H9 (cell line): ENCODE measurements at regions not wholly inside any gene's neighbourhood (a gene's known extent, or its start where the extent isn't known, plus 50 kb on each side); places are given as distances from the start of the nearest gene placed in this dataset.

Experiments used
- DNase-seq: peaks from one replicate; pipeline ENCODE4 v3.0.0-alpha.2; 2017
- H2AFZ ChIP-seq: one replicate; pipeline ENCODE4 v1.6.1; 2013; ENCODE audit warnings: mild to moderate bottlenecking, low read length, control low read depth, moderate library complexity
- H2AK5ac ChIP-seq: 2 replicates; pipeline ENCODE4 v1.6.1; 2013; ENCODE audit warnings: low read length, control low read depth, mixed read lengths; ENCODE audit not compliant: insufficient read length
- H2BK120ac ChIP-seq: one replicate; pipeline ENCODE4 v1.6.1; 2013; ENCODE audit warnings: low read depth, mild to moderate bottlenecking, low read length, control low read depth, inconsistent platforms; ENCODE audit not compliant: poor library complexity, severe bottlenecking
- H2BK12ac ChIP-seq: 2 replicates; pipeline ENCODE4 v1.6.1; 2013; ENCODE audit warnings: low read length, control low read depth, mixed read lengths, low read depth; ENCODE audit not compliant: insufficient read length
- H2BK15ac ChIP-seq: 2 replicates; pipeline ENCODE4 v1.6.1; 2013; ENCODE audit warnings: low read depth, low read length, control low read depth
- H2BK20ac ChIP-seq: one replicate; pipeline ENCODE4 v1.6.1; 2013; ENCODE audit warnings: low read depth, mild to moderate bottlenecking, low read length, control low read depth, inconsistent platforms; ENCODE audit not compliant: poor library complexity, severe bottlenecking
- H2BK5ac ChIP-seq: 2 replicates; pipeline ENCODE4 v1.6.1; 2013; ENCODE audit warnings: low read length, control low read depth, mixed read lengths; ENCODE audit not compliant: insufficient read length
- H3K14ac ChIP-seq: 2 replicates; pipeline ENCODE4 v1.6.1; 2013; ENCODE audit warnings: low read length, control low read depth; ENCODE audit not compliant: insufficient read depth
- H3K18ac ChIP-seq: 2 replicates; pipeline ENCODE4 v1.6.1; 2013; ENCODE audit warnings: low read depth, mild to moderate bottlenecking, mixed read lengths, low read length, control low read depth; ENCODE audit not compliant: insufficient read length
- H3K23ac ChIP-seq: 2 replicates; pipeline ENCODE4 v1.6.1; 2013; ENCODE audit warnings: low read length, control low read depth, mixed read lengths, low read depth; ENCODE audit not compliant: insufficient read length
- H3K23me2 ChIP-seq: 2 replicates; pipeline ENCODE4 v1.6.1; 2013; ENCODE audit warnings: low read depth, mild to moderate bottlenecking, mixed read lengths, low read length, control low read depth; ENCODE audit not compliant: insufficient read length, poor library complexity, severe bottlenecking
- H3K27ac ChIP-seq: 2 replicates; pipeline ENCODE4 v1.5.1; 2013; ENCODE audit warnings: low read length, control low read depth, mixed read lengths, low read depth; ENCODE audit not compliant: insufficient read length
- H3K27me3 ChIP-seq: 2 replicates; pipeline ENCODE4 v1.6.1; 2013; ENCODE audit warnings: low read length, control low read depth, inconsistent platforms; ENCODE audit not compliant: insufficient read depth
- H3K4ac ChIP-seq: 2 replicates; pipeline ENCODE4 v1.6.1; 2013; ENCODE audit warnings: low read depth, mild to moderate bottlenecking, control low read depth, inconsistent platforms, low read length, moderate library complexity
- H3K4me1 ChIP-seq: 2 replicates; pipeline ENCODE4 v1.6.1; 2013; ENCODE audit warnings: low read length, control low read depth, inconsistent platforms; ENCODE audit not compliant: insufficient read depth
- H3K4me2 ChIP-seq: 2 replicates; pipeline ENCODE4 v1.6.1; 2013; ENCODE audit warnings: low read length, control low read depth, mixed read lengths; ENCODE audit not compliant: insufficient read length, insufficient read depth
- H3K56ac ChIP-seq: 2 replicates; pipeline ENCODE4 v1.6.1; 2013; ENCODE audit warnings: low read depth, mild to moderate bottlenecking, mixed read lengths, low read length, control low read depth; ENCODE audit not compliant: insufficient read length
- H3K79me1 ChIP-seq: 2 replicates; pipeline ENCODE4 v1.6.1; 2013; ENCODE audit warnings: low read depth, mild to moderate bottlenecking, moderate library complexity, low read length, control low read depth, inconsistent platforms; ENCODE audit not compliant: insufficient read depth, poor library complexity, severe bottlenecking
- H3K79me2 ChIP-seq: 2 replicates; pipeline ENCODE4 v1.6.1; 2013; ENCODE audit warnings: low read length, control low read depth, inconsistent platforms; ENCODE audit not compliant: insufficient read depth
- H3K9ac ChIP-seq: 2 replicates; pipeline ENCODE4 v1.6.1; 2013; ENCODE audit warnings: low read length, control low read depth, mixed read lengths; ENCODE audit not compliant: insufficient read length; ENCODE audit errors: extremely low read depth
- H3K9me3 ChIP-seq: one replicate; pipeline ENCODE4 v1.6.1; 2013; ENCODE audit warnings: low read depth, low read length, inconsistent platforms; ENCODE audit not compliant: control insufficient read depth
- H3T11ph ChIP-seq: one replicate; pipeline ENCODE4 v1.6.1; 2013; ENCODE audit warnings: mild to moderate bottlenecking, low read length, control low read depth, inconsistent platforms
- H4K20me1 ChIP-seq: one replicate; pipeline ENCODE4 v1.6.1; 2013; ENCODE audit not compliant: control insufficient read depth, insufficient read length, insufficient read depth
- H4K5ac ChIP-seq: 2 replicates; pipeline ENCODE4 v1.6.1; 2013; ENCODE audit warnings: low read depth, mild to moderate bottlenecking, mixed read lengths, low read length, control low read depth; ENCODE audit not compliant: insufficient read length
- H4K8ac ChIP-seq: replicated peaks from 2 replicates; pipeline ENCODE4 v1.6.1; 2013; ENCODE audit warnings: low read length, control low read depth, mixed read lengths, low read depth; ENCODE audit not compliant: insufficient read length
- H4K91ac ChIP-seq: 2 replicates; pipeline ENCODE4 v1.6.1; 2013; ENCODE audit warnings: low read depth, mild to moderate bottlenecking, moderate library complexity, mixed read lengths, low read length, control low read depth; ENCODE audit not compliant: insufficient read length
- H3K27ac Mint-ChIP-seq, 3 experiments: 2 replicates in 2 of 3; 3 replicates in 1 of 3; pipeline ENCODE4 v1.8.0; 2020 to 2021; ENCODE audit warnings: mixed read lengths in 3 of 3, mild to moderate bottlenecking in 1 of 3, moderate library complexity in 1 of 3
- H3K27me3 Mint-ChIP-seq: 2 replicates; pipeline ENCODE4 v1.8.0; 2021; ENCODE audit warnings: low read depth, mild to moderate bottlenecking, moderate library complexity, mixed read lengths
- H3K36me3 Mint-ChIP-seq, 3 experiments: 2 replicates in 2 of 3; 3 replicates in 1 of 3; pipeline ENCODE4 v1.8.0; 2020 to 2021; ENCODE audit warnings: low read depth in 3 of 3, mixed read lengths in 3 of 3; ENCODE audit not compliant: insufficient read depth in 1 of 3
- H3K4me1 Mint-ChIP-seq, 2 experiments: 2 replicates each; pipeline ENCODE4 v1.8.0; 2020; ENCODE audit warnings: mixed read lengths in 2 of 2
- H3K4me3 Mint-ChIP-seq, 2 experiments: 2 replicates in 1 of 2; 3 replicates in 1 of 2; pipeline ENCODE4 v1.8.0; 2020 to 2021; ENCODE audit warnings: mild to moderate bottlenecking in 2 of 2, mixed read lengths in 2 of 2, moderate library complexity in 1 of 2
- H3K9me3 Mint-ChIP-seq, 2 experiments: 2 replicates in 1 of 2; 3 replicates in 1 of 2; pipeline ENCODE4 v1.8.0; 2020; ENCODE audit warnings: mild to moderate bottlenecking in 2 of 2, mixed read lengths in 2 of 2, moderate library complexity in 1 of 2
- WGBS: extraction: QIAGEN DNeasy Blood & Tissue Kit; methylation state at CpG from one replicate; pipeline ENCODE4 v1.1.7; 2013; ENCODE audit warnings: missing lambda C conversion rate, low lambda C conversion rate, mixed read lengths; ENCODE audit not compliant: insufficient read length; ENCODE audit errors: extremely low coverage; 5-methylcytosine and 5-hydroxymethylcytosine counted together
- TF ChIP-seq, protein P1 (sequence below): fragments of 200-600 bp; sonication (generic); conservative IDR thresholded peaks from 3 replicates; pipeline ENCODE4 v1.8.0; 2021; ENCODE audit warnings: antibody characterized with exemption, mild to moderate bottlenecking

DNA sequence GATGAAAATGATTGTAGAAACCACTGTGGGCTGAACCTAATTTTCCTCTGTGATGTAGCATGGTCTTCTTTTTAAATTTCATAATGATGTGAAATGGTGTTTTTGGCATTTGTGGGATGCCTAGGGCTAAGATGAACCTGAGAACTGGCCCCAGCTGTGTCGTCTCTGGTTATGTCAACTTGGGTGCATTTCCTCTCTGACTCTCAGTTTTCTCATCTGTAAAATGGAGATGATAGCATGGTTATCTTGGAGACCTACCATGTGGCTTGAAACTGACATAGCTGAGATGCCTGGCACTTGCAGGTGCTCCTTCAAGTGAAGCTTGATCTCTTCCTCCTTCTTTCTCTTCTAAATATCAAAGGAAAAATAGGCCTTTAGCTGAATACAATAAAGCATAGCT is 77.8 kb downstream of the BOD1 start:
- H3K27ac ChIP-seq: no peak overlapping the region
- H4K20me1 ChIP-seq: no peaks in the 10 kb centered on the region
- TF ChIP-seq, protein P1, sequence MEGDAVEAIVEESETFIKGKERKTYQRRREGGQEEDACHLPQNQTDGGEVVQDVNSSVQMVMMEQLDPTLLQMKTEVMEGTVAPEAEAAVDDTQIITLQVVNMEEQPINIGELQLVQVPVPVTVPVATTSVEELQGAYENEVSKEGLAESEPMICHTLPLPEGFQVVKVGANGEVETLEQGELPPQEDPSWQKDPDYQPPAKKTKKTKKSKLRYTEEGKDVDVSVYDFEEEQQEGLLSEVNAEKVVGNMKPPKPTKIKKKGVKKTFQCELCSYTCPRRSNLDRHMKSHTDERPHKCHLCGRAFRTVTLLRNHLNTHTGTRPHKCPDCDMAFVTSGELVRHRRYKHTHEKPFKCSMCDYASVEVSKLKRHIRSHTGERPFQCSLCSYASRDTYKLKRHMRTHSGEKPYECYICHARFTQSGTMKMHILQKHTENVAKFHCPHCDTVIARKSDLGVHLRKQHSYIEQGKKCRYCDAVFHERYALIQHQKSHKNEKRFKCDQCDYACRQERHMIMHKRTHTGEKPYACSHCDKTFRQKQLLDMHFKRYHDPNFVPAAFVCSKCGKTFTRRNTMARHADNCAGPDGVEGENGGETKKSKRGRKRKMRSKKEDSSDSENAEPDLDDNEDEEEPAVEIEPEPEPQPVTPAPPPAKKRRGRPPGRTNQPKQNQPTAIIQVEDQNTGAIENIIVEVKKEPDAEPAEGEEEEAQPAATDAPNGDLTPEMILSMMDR: no peak
- H2BK5ac ChIP-seq: no peak overlapping the region
- Mint-ChIP-seq H3K27me3 (peaks cover 21% of the 10 kb centered on the region), H3K4me1 (no peaks in the 10 kb centered on the region), H3K36me3 (no peaks in the 10 kb centered on the region), H3K9me3 (no peaks in the 10 kb centered on the region; a peak in 1 of 5 replicates), H3K4me3 (no peak overlapping the region), H3K27ac (no peak overlapping the region)
- H2BK15ac ChIP-seq: no peak overlapping the region
- H3K4ac ChIP-seq: no peak overlapping the region
- no peaks in the 10 kb centered on the region for H3K4me1 ChIP-seq
- no peaks in the 10 kb centered on the region for H3K9me3 ChIP-seq
- no peak overlapping the region for H3K18ac ChIP-seq
- no peak overlapping the region for H3K14ac ChIP-seq
- no peaks in the 10 kb centered on the region for H3K79me1 ChIP-seq
- no peak overlapping the region for H3T11ph ChIP-seq
- no peak overlapping the region for H3K23ac ChIP-seq
- H2AFZ ChIP-seq: no peak overlapping the region
- no peak overlapping the region for H3K9ac ChIP-seq
- no peak overlapping the region for H3K4me2 ChIP-seq
- H2BK120ac ChIP-seq: no peak overlapping the region
- no peak overlapping the region for H2AK5ac ChIP-seq
- no peak overlapping the region for H4K5ac ChIP-seq
- no peaks in the 10 kb centered on the region for H3K23me2 ChIP-seq
- H3K79me2 ChIP-seq: no peaks in the 10 kb centered on the region
- no peak overlapping the region for H2BK20ac ChIP-seq
- no CpG with 5 or more reads among the region's 1 CpG for WGBS
- H4K8ac ChIP-seq: no peak overlapping the region
- H2BK12ac ChIP-seq: no peak overlapping the region
- H4K91ac ChIP-seq: no peak overlapping the region
- H3K56ac ChIP-seq: no peak overlapping the region
- DNase-seq: no peak
- H3K27me3 ChIP-seq: no peaks in the 10 kb centered on the region
